Keratinocyte (primary cell): ENCODE measurements at regions not wholly inside any gene's neighbourhood (a gene's known extent, or its start where the extent isn't known, plus 50 kb on each side); places are given as distances from the start of the nearest gene placed in this dataset.

Source experiments
- EZH2 ChIP-seq: IDR thresholded peaks from one replicate; pipeline ENCODE4 v1.6.1; 2012; ENCODE audit warnings: inconsistent platforms, mild to moderate bottlenecking, low read length, moderate library complexity
- TF ChIP-seq, protein P1 (sequence below), 3 experiments: IDR thresholded peaks in 1 of 3; conservative IDR thresholded peaks in 1 of 3; optimal IDR thresholded peaks in 1 of 3; 2 replicates in 2 of 3; 3 replicates in 1 of 3; pipeline versions ENCODE3 to v1.5.1; 2011; ENCODE audit warnings: low read length in 3 of 3, mild to moderate bottlenecking in 3 of 3, moderate library complexity in 2 of 3, control low read depth in 1 of 3, inconsistent platforms in 1 of 3; ENCODE audit not compliant: insufficient read depth in 2 of 3; ENCODE audit errors: extremely low read depth in 1 of 3

DNA sequence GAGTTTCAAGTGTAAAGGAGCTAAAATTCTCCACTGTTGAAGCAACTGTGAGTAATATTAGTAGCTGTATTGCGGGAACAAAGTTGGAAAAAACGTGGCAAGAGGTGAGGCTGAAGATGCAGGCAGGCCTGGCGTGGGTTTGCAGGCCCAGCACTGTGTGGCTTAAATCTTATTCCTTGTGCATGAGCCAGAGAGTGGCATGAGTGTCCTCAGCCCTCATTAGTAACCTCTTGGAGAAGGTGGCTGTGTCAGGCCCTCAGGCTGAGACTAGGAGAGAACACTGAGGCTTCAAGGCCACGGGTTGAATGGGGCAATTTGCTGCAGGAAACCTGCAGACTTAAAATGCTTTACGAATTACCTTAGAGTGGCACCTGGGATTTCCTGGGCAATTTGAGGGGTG is 372.7 kb upstream of the CITED2 start:
- TF ChIP-seq, protein P1, sequence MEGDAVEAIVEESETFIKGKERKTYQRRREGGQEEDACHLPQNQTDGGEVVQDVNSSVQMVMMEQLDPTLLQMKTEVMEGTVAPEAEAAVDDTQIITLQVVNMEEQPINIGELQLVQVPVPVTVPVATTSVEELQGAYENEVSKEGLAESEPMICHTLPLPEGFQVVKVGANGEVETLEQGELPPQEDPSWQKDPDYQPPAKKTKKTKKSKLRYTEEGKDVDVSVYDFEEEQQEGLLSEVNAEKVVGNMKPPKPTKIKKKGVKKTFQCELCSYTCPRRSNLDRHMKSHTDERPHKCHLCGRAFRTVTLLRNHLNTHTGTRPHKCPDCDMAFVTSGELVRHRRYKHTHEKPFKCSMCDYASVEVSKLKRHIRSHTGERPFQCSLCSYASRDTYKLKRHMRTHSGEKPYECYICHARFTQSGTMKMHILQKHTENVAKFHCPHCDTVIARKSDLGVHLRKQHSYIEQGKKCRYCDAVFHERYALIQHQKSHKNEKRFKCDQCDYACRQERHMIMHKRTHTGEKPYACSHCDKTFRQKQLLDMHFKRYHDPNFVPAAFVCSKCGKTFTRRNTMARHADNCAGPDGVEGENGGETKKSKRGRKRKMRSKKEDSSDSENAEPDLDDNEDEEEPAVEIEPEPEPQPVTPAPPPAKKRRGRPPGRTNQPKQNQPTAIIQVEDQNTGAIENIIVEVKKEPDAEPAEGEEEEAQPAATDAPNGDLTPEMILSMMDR (optimal IDR thresholded peaks at IDR 0.05 in 1 of 3, IDR thresholded peaks at IDR 0.05 in 1 of 3, conservative IDR thresholded peaks at IDR 0.05 in 1 of 3; ENCODE audit: extremely low read depth in 1 of 3, insufficient read depth in 2 of 3, low read length in 3 of 3), result no peak
- TF ChIP-seq EZH2, result no peak
